ENCODE measurements at regions not wholly inside any gene's neighbourhood (a gene's known extent, or its start where the extent isn't known, plus 50 kb on each side); places are given as distances from the start of the nearest gene placed in this dataset.
"Not testable (repeated sequence)": the region's sequence is repeated elsewhere in the genome, so short reads cannot be mapped to it uniquely, and the experiment has no call there.

DNA sequence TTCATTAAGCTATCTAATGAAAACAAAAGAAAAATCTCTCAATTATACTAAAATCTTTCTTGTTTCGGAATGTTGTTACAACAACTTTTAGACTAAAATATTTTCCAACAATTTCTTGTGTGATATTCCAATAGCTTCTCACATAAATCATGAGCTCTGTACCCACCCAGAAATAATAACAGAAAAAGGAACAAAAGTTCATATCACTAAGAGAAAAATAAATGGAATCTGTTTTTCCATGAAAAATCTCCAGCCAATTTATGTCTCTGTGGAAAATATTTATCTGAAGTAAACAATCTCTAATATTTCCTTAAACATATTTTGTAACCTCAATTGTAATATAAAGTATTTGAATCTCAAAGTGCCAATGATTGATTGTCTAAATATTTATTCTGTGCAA lies 628.6 kb upstream of the ANKRD30A start:
- no peak for DNase-seq (ENCODE audit: low spot score)

DNA sequence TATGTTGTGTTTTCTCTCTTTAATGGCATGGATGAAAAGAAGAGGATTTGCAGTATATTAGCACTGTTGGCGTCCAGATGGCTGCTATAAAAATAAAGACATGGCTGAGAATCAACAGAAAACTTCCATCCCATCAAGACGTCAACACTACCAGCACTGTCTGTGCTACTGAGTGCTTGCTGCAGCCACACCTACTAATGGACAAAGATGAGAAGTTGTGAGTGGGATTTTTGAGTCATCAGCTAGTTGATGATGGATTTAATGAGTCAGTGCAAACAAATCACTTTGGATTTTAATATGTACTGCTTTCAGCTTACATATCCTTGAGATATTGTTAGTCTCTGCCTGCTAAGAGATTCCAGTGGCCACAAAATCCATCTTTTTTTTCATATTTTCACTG lies 631.0 kb upstream of the ANKRD30A start:
- DNase-seq (ENCODE audit: low spot score): no peak

DNA sequence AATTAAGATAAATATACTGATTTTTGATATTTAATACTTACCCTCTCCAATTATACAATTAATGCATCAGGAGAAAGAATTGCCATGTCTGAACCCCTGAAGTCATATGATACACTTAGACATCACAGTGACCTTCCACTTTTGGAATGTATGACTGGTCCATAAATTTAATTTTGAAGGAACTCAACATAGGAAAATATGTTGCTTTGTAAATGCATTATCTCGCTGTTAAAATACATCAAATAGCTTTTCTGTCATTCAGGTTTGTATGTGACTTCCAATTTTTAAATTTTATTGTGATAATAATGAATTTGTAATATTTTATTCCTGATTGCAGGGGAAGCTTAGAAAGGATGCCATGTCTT lies 631.9 kb upstream of the ANKRD30A start:
- no peak for DNase-seq (ENCODE audit: low spot score)

DNA sequence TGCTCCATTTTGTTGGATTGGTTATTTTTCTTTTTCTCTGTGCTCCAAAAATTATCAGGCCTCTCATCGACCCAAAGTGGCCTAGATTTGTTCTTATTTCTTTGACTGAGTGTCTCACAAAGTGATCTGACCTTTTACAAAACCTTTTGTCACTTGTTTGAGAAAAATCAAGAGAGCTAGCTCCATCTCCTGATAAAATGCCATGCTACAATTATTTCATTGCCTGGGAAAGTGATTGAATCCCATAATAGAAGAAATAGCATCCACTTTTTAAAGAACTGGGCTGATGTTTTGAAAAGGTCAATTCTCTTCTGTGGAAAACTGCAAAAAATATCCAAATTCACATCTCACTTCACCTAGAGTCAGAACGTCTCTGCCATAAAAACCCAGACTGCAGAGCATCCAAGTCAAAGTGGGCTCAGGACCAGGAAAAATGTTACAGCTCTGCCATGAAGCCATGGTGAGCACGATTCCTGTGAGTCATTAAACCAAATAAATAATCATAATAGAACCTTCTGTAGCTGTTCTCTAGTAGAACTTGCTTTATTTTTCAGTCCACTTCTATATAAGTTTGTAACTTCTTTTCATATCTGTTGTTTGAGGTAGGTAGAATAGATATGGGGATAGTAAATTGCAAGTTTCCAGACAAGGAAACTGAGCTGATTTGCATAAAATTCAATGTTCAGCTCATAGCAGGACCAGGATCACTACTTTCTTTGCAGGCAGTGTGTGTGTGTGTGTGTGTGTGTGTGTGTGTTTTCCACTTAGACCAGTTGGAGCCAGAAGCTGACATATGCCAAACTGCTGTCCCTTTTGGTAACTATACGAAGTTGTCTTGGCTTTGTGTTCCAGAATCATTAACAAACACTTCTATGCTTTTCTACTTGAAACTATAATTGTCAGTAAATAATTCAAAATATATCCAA lies 632.5 kb upstream of the ANKRD30A start:
- no peak for DNase-seq (ENCODE audit: low spot score)

DNA sequence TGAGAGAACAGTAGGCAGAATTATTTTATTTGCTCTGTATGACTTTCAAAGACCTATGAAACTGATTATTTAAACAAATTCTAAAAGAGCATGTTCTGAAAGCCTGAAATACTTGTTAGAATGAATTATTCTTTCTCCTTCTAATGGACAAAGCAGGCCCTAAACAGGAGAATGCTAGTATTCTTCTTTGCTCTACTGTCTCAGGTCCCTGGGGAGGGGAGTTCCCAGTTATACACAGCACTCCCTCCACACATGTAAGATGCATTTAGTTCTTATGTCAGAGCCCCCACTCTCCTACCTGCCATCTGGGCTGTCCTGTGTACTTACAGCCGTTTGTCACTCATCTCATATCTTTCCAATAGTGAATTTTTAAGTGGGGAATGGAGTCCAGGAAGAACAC lies 633.5 kb upstream of the ANKRD30A start:
- no peak for DNase-seq (ENCODE audit: low spot score)

DNA sequence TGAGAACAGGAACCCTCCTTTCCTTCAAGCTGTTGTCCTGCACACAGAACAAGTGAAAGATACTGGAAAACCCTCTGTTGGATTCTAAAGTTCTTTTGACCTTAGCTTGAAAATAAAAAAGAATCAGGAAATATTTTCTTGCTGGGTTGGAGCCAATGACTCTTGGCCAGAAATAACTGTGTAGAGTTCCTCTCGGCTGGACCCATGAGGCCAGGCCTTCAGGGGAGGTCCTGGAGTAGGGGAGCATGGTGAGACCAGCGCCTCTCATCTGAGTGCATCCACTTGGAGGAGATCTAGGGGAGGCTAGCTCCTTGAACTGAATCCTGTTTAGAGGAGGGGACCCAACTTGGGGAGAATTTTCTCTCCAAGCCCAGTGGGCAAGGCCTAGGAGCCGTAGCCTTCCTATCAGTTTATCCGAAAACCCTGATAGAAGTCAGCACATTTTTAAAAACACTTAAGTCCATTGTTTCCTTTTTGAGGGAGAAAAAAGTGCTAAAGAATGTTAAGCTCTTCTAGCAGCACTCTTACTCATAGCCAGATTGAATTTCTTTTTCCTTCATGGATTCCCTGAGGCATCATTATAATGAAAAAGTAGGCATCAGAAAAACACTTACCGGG lies 635.7 kb upstream of the ANKRD30A start:
- no peak for DNase-seq (ENCODE audit: low spot score)

DNA sequence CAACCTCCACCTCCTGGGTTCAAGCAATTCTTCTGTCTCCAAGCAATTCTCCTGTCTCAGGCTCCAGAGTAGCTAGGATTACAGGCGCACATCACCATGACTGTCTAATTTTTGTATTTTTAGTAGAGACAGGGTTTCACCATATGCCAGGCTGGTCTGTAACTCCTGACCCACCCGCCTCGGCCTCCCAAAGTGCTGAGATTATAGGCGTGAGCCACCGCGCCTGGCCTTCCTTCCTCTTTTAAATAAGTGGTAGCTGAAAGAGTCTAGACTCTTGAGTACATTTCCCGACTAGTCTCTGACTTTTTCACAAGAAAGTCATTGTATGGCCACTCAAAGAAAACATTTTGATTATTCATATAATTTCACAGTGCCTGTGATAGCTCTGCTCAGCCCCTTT lies 636.2 kb upstream of the ANKRD30A start:
- DNase-seq (ENCODE audit: low spot score): no peak

DNA sequence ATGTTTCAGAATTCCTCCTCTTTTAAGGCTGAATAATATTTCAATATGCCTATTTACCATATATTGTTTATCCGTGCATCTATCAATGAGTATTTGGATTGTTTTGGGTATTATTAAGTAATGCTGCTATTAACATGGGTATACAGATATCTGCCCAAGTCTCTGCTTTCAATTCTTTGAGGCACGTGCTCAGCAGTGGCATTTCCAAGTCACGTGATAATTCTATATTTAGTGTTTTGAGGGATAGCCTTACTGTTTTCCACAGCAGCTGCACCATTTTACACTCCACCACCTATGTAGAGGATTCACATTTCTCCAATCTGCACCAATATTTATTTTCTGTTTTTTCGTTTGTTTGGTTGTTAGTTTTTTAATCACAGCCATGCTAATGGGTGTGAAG lies 636.8 kb upstream of the ANKRD30A start:
- no peak for DNase-seq (ENCODE audit: low spot score)

DNA sequence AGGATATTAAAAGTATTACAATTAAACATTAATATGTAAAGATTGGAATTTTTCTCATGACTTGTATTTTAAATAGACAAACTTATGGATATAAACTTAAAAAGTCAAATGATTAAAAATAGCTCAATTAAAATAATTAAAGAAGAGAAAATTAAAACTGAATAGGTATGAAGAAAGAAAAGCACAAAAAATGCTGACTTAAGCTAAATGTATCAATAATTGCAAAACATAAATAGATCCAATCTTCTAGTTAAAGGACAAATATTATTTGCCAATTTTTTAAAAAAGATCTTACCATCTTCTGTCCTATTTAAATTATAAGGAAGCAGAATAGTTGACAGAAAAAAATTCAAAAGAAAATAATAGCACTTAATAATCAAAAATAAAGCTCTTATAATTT lies 646.3 kb upstream of the ANKRD30A start:
- DNase-seq (ENCODE audit: low spot score): no peak

DNA sequence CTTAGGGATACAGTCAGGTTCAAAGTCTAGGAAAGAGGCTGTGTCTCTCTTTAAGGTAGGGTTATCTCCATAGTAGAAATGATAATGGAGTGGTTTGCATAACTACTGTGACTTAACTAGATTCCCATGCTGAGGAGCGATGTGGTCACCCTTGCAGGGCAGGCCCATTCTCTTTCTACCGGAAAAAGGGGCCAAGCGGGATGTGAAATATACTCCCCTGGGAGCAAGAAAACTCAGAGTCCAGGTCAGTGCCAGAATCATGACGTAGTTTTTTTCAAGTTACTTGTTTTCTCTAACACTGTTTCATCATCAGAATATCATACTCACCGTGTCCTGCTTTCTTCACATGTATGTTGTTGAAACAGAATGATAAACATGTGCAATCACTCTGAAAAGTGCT lies 649.0 kb upstream of the ANKRD30A start:
- no peak for DNase-seq (ENCODE audit: low spot score)

DNA sequence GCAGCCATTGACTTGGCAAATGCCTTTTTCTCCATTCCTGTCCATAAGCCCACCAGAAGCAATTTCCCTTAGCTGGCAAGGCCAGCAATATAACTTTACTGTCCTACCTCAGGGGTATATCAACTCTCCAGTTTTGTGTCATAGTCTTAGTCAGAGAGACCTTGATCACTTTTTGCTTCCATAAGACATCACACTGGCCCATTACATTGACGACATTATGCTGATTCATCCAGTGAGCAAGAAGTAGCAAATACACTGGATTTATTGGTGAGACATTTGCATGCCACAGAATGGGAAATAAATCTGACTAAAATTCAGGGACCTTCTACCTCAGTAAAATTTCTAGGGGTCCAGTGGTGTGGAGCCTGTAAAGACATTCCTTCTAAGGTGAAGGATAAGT lies 649.7 kb upstream of the ANKRD30A start:
- no peak for DNase-seq (ENCODE audit: low spot score)

DNA sequence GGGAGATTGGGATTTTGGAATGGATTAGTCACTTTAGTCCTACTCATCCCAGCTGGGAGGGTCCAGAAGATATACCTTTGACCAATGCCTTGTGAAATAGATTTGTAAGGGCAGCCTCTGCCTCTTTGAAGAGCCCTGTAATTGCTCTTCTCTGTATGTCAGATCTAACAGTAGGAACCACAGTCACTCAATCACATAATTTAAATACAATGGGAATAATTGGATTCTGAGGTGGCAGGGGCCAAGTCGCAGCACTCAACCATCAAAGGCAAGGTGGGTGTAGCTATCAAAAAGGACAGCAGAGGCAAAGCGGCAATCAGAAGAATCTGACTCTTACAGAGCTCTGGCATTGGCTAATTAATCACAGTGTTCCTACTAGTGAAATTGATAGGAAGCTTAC lies 650.9 kb upstream of the ANKRD30A start:
- no peak for DNase-seq (ENCODE audit: low spot score)

DNA sequence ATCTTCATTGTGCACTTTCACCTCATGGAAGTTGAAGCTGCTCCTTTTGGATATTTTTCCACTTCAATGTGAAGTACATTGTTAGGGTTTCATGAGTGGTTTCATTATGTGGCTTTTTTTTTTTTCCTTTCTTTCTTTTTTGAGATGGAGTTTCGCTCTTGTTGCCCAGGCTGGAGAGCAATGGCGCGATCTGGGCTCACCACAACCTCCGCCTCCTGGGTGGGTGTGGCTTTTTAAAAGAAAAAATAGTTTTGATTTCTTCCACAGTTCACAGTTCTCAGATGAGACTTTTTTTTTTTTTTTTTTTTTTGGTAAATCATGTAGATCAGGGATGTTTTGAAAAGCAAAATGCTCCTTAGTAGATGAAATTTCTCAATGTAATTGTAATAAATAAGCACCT lies 652.3 kb upstream of the ANKRD30A start:
- DNase-seq (ENCODE audit: low spot score): no peak

DNA sequence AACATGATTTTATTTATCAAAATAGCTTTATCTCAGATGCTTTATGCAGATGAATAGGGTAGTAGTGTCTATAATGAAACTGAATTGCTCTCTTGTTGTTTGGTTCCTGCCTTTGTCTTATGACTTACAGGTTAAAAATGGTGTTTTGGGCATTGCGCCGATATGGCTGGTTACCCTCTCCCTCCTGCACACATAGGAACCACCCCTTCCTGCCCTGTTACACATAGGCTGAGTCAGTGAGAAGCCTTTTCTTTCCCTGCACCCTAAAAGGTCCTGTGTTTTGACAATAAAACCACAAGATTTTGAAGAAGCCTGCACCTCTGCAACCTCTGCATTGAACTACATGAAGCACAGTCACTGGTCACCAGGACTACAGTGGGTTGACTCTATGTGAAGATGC lies 655.8 kb upstream of the ANKRD30A start:
- DNase-seq (ENCODE audit: low spot score): no peak

DNA sequence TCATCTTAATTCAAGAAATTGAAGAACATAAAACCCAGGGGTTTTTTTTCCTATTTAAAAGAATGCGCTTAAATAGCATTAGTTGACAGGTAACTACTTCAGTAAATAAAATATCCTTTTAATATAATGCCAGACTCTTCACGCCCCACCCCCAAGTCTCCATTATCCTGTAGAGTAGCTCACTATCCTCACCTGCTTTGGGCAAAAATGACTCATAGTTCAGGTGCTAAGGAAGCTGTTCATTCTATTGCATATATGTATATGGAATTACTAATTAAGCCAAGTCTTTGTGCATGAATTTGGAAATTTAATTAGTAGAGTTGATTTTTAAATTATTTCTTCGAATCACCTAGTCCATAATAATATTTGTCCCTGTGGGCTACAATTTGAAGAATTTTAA lies 656.8 kb upstream of the ANKRD30A start:
- no peak for DNase-seq (ENCODE audit: low spot score)

DNA sequence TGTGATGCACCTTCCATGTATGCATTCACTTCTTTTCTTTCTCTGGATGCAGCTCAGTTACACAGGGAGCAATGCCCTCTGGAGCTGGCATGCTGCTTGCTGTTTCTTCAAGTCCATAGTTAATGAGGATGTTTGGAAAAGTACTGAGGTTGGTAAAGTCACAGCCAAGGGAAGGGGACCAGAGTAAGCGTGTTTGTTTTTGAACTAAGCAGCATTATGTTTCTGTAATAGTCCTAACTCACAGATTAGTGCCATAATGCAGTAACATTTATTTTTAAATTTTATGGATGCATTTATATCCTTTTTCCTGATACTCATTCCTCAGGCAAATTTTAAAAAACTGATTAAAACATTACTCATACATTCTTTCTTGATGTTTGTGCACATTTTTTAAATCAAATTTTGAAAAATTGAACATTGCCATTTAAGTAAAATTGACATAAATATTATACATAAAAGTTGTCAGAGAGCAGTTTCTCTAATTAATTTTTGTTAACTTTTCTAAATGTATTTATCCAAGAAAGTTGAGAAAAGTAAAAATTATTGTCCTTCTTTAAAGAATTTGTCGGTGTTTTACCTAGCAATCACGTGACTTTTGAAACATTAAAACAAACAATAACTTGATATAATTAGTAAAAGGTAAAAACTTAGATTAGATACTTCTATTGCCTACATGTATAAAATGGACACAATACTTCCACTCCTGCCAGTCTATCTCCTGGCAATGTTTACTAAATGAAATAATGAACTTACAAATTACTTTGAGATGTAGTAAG lies 659.6 kb upstream of the ANKRD30A start:
- DNase-seq (ENCODE audit: low spot score): no peak

DNA sequence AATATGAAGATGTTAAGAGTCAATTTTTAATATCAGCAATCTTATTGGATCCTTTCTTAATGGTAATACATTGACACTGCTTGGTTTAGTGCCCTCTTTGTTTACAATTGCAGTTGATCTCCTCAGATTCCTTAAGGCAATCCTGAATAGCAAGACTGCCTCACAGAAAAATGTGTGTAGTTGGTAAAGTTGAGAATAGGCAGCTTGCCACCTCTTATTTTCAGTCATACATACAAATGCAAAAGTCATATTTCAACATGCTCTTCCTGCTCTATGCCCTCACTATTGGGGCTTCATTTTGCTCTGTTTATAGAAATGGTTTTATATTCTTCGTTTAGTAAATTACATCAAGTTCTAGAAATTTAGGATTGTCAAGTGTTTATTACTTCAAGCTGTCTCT lies 661.1 kb upstream of the ANKRD30A start:
- DNase-seq (ENCODE audit: low spot score): no peak

DNA sequence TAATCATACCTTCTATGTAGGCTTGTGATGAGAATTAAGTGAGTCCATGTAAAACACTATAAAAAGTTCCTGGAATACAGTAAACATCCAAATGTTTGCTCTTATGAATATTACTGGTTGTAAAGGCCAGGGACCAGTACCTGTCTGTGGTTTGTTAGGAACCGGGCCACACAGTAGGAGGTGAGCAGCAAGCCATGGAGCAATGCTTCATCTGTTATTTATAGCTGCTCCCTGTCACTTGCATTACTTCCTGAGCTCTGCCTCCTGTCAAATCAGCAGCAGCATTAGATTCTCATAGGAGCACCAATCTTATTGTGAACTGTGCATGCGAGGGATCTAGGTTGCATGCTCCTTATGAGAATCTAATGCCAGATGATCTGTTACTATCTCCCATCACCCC lies 662.0 kb upstream of the ANKRD30A start:
- DNase-seq (ENCODE audit: low spot score): no peak

DNA sequence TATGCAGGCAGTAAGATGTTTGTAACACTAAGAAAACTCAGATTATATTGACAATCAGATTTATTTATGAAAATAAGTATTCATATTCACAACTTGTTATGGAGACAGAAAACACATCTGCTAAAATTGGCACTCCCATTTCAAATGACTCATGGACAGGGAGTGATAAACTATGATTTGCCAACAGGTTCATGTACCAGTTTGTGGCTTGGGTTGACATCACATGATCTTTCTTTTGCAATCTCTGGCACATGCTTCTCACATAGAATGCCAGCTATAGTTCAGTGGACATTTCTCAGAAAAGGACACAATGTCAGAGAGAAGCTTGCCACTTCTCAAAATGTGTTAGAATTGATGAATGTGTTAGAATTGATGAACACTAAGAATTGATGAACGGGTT lies 663.2 kb upstream of the ANKRD30A start:
- DNase-seq (ENCODE audit: low spot score): no peak

DNA sequence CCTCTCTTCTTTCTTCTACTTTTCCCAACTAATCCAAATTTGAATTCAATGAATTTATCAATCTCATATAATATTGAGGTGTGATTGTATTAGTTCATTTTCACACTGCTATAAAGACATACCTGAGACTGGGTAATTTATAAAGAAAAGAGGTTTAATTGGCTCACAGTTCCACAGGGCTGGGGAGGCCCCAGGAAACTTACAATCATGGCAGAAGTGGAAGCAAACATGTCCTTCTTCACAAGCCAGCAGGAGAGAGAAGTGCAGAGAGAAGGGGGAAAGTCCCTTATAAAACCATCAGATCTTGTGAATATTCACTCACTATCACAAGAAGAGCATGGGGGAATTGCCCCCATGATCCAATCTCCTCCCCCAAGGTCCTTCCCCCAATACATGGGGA lies 667.0 kb upstream of the ANKRD30A start:
- DNase-seq (ENCODE audit: low spot score): not testable (repeated sequence)

DNA sequence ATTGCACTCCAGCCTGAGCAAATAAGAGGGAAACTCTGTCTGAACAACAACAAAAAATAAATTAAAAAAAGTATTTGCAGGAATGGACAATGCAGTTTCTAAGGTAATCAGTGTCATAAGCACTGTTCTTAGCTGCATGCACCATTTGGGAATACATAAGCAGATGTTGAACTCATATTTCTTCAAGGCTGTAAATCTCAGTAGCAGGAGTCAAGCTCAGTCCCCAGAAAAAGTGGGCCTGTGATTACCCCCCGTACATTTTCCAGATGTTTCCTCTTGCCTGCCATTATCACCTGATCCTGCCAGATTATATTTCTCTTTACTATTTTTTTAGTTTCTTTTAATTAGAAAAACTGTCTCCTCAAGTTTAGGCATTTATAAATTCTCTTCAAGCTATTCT lies 667.6 kb upstream of the ANKRD30A start:
- DNase-seq (ENCODE audit: low spot score): no peak

DNA sequence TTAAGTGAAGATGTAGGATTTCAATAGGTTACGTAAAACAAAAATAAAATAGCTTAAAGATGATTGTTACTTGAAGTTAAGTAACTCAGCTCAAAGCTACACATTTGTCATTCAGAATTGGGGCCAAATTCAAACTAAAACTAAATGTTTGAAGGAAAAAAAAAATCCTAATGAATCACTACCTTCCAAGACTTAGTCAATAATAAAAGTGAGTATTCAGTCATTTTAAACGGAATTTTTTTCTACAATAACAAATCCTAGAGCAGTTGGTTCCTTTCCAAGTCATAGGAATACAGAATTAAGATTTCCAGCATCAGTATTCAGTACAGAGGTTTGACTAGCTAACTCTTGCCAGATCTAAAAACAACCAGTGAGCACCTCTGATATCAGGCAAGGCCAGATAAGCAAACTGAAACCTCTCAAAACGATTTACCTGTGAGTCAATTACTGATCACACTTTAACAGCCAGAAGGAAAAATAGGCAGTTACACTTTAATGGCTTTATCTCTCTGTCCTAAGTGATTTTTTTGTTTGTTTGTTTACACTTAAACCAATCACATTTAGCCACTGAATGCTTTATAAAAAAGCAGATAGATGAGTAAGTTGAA lies 669.8 kb upstream of the ANKRD30A start:
- no peak for DNase-seq (ENCODE audit: low spot score)
